Endothelial cell of umbilical vein (primary cell): ENCODE measurements at regions not wholly inside any gene's neighbourhood (a gene's known extent, or its start where the extent isn't known, plus 50 kb on each side); places are given as distances from the start of the nearest gene placed in this dataset.

Experiments
- EZH2 ChIP-seq: IDR thresholded peaks from 2 replicates; pipeline ENCODE4 v1.6.1; 2012; ENCODE audit warnings: borderline replicate concordance, low read depth, mild to moderate bottlenecking, moderate library complexity, low read length, inconsistent platforms; ENCODE audit not compliant: severe bottlenecking
- FOS ChIP-seq: IDR thresholded peaks from 2 replicates; pipeline ENCODE4 v1.6.1; 2011; ENCODE audit warnings: mild to moderate bottlenecking, low read length, moderate library complexity, borderline replicate concordance; ENCODE audit not compliant: insufficient read depth
- GATA2 ChIP-seq: IDR thresholded peaks from 2 replicates; pipeline ENCODE4 v1.7.0; 2011; ENCODE audit warnings: low read depth, mild to moderate bottlenecking, moderate library complexity, mixed read lengths, low read length; ENCODE audit not compliant: insufficient read length, insufficient read depth
- POLR2A ChIP-seq: IDR thresholded peaks from 2 replicates; pipeline ENCODE4 v1.6.1; 2012; ENCODE audit warnings: low read depth, mild to moderate bottlenecking, control low read depth, low read length
- POLR2AphosphoS5 ChIP-seq: IDR thresholded peaks from 2 replicates; pipeline ENCODE4 v1.6.1; 2012; ENCODE audit warnings: low read depth, mild to moderate bottlenecking, control low read depth, low read length, moderate library complexity; ENCODE audit not compliant: insufficient read depth
- TF ChIP-seq, protein P1 (sequence below), 2 donors: IDR thresholded peaks; 1 replicate in 1 of 2; 2 replicates in 1 of 2; pipeline ENCODE4 v1.5.1; 2011; ENCODE audit warnings: low read length in 2 of 2, mild to moderate bottlenecking in 2 of 2, moderate library complexity in 2 of 2, control low read depth in 1 of 2, inconsistent platforms in 1 of 2, low read depth in 1 of 2; ENCODE audit not compliant: insufficient read depth in 1 of 2; ENCODE audit errors: extremely low read depth in 1 of 2

DNA sequence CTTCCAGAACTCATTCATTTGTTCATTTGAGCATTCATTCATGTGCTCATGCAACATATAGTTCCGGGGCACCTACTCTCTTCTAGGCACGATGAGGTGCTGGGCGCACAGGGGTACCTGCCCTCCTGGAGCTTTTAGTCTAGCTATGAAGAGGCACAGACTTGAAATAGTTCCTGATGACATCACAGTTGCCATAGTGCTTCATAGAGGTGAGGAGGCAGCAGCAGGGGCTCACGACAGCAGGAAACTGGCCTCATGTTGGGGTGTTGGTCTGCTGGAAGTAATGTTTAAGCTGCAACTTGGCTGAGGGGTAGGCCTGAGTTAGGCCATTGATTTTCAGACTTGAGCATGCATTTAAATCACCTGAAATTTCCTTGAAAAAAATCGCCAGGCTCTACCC lies 195.5 kb downstream of the PHETA1 start:
- TF ChIP-seq, protein P1, sequence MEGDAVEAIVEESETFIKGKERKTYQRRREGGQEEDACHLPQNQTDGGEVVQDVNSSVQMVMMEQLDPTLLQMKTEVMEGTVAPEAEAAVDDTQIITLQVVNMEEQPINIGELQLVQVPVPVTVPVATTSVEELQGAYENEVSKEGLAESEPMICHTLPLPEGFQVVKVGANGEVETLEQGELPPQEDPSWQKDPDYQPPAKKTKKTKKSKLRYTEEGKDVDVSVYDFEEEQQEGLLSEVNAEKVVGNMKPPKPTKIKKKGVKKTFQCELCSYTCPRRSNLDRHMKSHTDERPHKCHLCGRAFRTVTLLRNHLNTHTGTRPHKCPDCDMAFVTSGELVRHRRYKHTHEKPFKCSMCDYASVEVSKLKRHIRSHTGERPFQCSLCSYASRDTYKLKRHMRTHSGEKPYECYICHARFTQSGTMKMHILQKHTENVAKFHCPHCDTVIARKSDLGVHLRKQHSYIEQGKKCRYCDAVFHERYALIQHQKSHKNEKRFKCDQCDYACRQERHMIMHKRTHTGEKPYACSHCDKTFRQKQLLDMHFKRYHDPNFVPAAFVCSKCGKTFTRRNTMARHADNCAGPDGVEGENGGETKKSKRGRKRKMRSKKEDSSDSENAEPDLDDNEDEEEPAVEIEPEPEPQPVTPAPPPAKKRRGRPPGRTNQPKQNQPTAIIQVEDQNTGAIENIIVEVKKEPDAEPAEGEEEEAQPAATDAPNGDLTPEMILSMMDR (IDR thresholded peaks at IDR 0.05; ENCODE audit: extremely low read depth in 1 of 2, insufficient read depth in 1 of 2, low read depth in 1 of 2, low read length in 2 of 2) = no peak
- TF ChIP-seq POLR2A = no peak
- TF ChIP-seq GATA2 = no peak
- TF ChIP-seq EZH2 = no peak
- TF ChIP-seq POLR2AphosphoS5 = no peak
- no peak for TF ChIP-seq FOS
